AG09309 (cell line): ENCODE measurements at regions not wholly inside any gene's neighbourhood (a gene's known extent, or its start where the extent isn't known, plus 50 kb on each side); places are given as distances from the start of the nearest gene placed in this dataset.

Experiments
- DNase-seq: peaks from one replicate; pipeline ENCODE4 v3.0.0-alpha.2; 2010; ENCODE audit warnings: low read depth
- H3K4me3 ChIP-seq: 2 replicates; pipeline ENCODE4 v1.5.1; 2011; ENCODE audit warnings: mild to moderate bottlenecking, low read depth, low read length, moderate library complexity; ENCODE audit not compliant: control insufficient read depth
- TF ChIP-seq, protein P1 (sequence below): IDR thresholded peaks from 2 replicates; pipeline ENCODE4 v1.5.1; 2011; ENCODE audit warnings: mild to moderate bottlenecking, low read depth, low read length, inconsistent platforms; ENCODE audit not compliant: insufficient read depth, control insufficient read depth; ENCODE audit errors: missing control alignments

DNA sequence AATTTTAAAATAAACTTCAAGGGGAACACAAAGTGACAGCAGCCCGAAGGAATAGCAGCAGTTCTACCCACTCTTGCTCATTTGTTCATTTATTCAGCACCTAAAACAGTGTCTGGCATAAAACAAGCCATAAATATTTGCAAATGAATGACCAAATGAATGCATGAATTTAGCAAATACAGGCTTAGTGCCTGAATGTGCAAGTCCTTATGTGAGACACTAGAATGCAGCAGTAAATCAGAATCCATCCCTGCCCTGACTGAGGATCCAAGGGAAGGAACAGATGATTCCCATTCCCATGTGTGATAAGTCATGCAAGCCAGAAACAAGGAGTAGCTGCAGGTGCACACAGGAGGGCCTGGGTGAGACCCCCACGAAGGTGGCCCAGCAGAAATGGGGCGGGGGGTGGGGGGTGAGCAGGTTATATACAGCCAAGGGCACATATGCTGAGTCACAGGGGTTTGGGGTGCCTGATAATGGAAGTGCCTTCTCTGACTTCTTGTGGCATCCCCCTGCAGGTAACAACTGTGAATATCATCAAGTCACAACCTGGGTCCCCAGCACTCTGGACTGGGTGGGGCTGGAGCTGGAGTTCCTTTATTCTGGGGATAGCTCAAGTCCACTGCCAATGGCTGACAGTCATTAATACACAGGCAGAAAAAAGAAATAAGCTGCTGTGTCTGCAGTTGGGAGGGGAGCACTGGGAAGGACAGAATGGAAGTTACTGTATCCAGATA, 311.9 kb downstream of the TXNL1 start:
- DNase-seq = no peak
- TF ChIP-seq, protein P1, sequence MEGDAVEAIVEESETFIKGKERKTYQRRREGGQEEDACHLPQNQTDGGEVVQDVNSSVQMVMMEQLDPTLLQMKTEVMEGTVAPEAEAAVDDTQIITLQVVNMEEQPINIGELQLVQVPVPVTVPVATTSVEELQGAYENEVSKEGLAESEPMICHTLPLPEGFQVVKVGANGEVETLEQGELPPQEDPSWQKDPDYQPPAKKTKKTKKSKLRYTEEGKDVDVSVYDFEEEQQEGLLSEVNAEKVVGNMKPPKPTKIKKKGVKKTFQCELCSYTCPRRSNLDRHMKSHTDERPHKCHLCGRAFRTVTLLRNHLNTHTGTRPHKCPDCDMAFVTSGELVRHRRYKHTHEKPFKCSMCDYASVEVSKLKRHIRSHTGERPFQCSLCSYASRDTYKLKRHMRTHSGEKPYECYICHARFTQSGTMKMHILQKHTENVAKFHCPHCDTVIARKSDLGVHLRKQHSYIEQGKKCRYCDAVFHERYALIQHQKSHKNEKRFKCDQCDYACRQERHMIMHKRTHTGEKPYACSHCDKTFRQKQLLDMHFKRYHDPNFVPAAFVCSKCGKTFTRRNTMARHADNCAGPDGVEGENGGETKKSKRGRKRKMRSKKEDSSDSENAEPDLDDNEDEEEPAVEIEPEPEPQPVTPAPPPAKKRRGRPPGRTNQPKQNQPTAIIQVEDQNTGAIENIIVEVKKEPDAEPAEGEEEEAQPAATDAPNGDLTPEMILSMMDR = no peak
- H3K4me3 ChIP-seq = no peak overlapping the region

DNA sequence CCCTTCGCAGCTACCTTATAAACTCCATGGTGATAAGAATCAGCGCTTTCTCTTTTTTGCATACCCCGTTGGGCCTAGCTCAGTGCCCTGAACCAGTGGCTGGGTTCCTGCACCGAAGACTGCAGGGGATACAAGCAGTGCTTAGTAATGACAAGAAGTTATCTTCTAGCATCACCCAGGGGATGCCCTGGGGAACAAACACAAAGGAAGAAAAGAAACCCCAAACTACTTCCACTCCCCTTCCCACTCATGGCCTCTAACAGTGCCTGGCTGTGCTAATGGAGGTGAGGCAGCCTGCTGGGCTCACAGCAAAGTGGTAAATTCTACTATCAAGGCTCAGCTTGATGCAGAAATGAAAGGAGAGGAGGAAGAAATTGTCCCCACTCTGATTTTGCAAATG, 314.7 kb downstream of the TXNL1 start:
- no peak overlapping the region for H3K4me3 ChIP-seq
- TF ChIP-seq, protein P1 = no peak
- DNase-seq = no peak

DNA sequence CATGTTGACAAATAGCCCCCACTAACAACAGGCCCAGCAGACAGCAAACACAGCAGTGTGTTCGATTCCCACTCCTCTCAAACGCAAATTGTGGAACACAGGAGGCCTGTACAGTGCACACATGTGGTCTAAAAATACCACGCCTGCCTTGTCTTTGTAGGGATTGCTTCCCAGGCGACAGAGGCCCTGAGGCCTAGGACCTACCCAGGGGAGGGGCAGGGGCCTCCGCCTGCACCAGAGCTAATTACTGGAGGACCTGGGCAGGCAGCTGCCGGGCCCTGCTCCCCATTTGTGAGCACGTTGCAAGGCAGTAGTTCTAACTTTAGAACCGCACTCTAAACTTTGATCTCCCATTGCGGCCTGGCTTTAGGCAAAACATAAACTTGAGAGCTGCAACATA, 316.0 kb downstream of the TXNL1 start:
- H3K4me3 ChIP-seq = no peak overlapping the region
- no peak for DNase-seq
- TF ChIP-seq, protein P1 = no peak

DNA sequence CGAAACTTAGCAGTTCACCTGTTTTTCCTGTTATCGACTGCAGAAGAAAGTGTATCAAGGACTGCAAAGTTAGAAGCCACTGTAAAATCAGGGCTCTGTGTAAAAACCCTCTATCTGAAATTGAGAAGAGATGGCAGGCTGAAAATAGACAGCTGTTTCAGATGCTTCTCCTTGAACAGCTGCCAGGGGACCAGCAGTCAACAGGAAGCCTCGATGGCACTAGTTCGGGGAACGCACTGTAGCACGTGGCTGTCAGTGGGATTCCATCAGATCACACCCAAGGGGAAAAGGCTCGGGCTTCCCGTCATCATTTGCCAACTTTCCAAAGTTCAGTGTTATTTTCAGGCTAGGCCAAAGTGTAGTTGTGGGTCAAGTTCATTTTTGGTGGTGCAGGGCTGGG, 316.9 kb downstream of the TXNL1 start:
- DNase-seq = no peak
- TF ChIP-seq, protein P1 = no peak

DNA sequence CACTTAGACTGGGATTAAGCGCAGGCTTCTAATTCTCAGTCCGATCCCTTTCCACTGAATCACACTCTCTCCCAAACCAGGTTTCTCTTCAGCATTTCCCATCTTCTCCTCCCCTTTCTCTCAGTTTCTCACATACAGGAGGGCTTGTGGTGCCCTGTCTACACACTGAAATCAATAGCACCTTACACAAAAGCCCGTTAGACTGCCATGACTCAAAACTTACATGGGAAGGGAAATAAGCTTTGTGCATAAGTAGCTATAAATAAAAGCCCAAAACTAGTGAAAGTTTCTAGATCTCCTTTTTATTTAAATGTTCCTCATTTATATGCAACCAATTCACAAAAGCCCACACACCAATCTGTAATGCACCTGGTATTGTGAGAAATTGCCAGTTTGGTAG, 318.4 kb downstream of the TXNL1 start:
- DNase-seq = no peak
- TF ChIP-seq, protein P1 = no peak
- no peak overlapping the region for H3K4me3 ChIP-seq

More for the DNA sequence above, 316.9 kb downstream of the TXNL1 start:
- no peak overlapping the region for H3K4me3 ChIP-seq

DNA sequence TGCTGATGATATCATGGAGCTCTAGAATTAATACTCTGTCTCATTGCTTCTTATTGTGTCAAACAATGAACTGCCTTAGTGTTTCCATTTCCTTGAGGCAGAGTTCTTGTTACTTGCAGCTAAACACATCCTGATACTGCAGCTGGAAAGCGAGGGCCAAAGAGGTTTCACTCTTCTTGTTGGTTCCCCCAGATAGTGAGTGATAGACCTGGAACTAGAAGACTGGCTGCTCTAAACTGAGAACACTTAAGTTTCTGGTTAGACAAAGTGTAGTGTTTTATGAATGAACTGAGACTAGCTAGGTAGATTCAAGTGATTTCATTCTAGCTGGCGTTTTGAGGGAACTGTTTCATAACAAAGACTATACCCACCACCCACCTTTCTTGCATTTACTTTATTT, 321.7 kb downstream of the TXNL1 start:
- TF ChIP-seq, protein P1 = no peak
- DNase-seq = no peak
- no peak overlapping the region for H3K4me3 ChIP-seq
